Endothelial cell (in vitro differentiated cells): ENCODE measurements at regions not wholly inside any gene's neighbourhood (a gene's known extent, or its start where the extent isn't known, plus 50 kb on each side); places are given as distances from the start of the nearest gene placed in this dataset.

Experiments used
- DNase-seq: peaks from one replicate; pipeline ENCODE4 v3.0.0; 2021; ENCODE audit warnings: low spot score
- H3K27ac Mint-ChIP-seq: one replicate; pipeline ENCODE4 v1.8.0; 2021; ENCODE audit warnings: mixed read lengths, inconsistent platforms; ENCODE audit not compliant: unreplicated experiment
- H3K27me3 Mint-ChIP-seq: one replicate; pipeline ENCODE4 v1.8.0; 2021; ENCODE audit warnings: mild to moderate bottlenecking, moderate library complexity, mixed read lengths, inconsistent platforms; ENCODE audit not compliant: unreplicated experiment
- H3K36me3 Mint-ChIP-seq: one replicate; pipeline ENCODE4 v1.8.0; 2021; ENCODE audit warnings: mild to moderate bottlenecking, low read depth, mixed read lengths, inconsistent platforms; ENCODE audit not compliant: unreplicated experiment
- H3K4me1 Mint-ChIP-seq: one replicate; pipeline ENCODE4 v1.8.0; 2021; ENCODE audit warnings: mild to moderate bottlenecking, mixed read lengths, inconsistent platforms; ENCODE audit not compliant: unreplicated experiment
- H3K4me3 Mint-ChIP-seq: one replicate; pipeline ENCODE4 v1.8.0; 2021; ENCODE audit warnings: mild to moderate bottlenecking, mixed read lengths, inconsistent platforms; ENCODE audit not compliant: unreplicated experiment
- H3K9me3 Mint-ChIP-seq: one replicate; pipeline ENCODE4 v1.8.0; 2021; ENCODE audit warnings: mixed read lengths, inconsistent platforms; ENCODE audit not compliant: unreplicated experiment
- CTCF ChIP-seq: fragments of 200-600 bp; sonication (generic); IDR thresholded peaks from one replicate; pipeline ENCODE4 v1.5.0; 2021; ENCODE audit warnings: antibody characterized with exemption; ENCODE audit not compliant: unreplicated experiment

DNA sequence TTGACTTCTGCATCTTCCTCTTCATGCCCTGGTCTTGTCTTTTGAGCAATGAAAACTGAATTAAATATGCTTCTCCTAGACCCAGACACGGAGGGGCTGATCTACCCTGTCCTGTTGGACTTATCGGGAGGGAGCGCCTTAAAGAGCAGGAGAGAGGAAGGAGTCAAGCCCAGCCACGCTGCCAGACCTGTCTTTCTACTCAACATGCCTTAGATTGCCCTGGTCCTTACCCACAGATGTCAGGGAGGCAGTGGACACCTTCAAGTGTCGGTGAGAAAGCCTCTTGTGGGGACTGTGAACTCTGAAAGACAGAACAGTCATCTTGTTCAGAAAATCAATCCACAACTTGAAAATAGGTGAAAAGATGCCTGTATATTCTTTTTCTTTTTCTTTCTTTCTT, 61.8 kb downstream of the IRAG1 start:
- H3K27me3 Mint-ChIP-seq = peaks cover 2% of the 10 kb centered on the region
- no peak overlapping the region for H3K27ac Mint-ChIP-seq
- no peak for DNase-seq
- TF ChIP-seq CTCF = no peak
- no peak overlapping the region for H3K4me3 Mint-ChIP-seq
- H3K36me3 Mint-ChIP-seq = peaks cover 10% of the 10 kb centered on the region
- peaks cover 6% of the 10 kb centered on the region for H3K4me1 Mint-ChIP-seq
- H3K9me3 Mint-ChIP-seq = no peaks in the 10 kb centered on the region

DNA sequence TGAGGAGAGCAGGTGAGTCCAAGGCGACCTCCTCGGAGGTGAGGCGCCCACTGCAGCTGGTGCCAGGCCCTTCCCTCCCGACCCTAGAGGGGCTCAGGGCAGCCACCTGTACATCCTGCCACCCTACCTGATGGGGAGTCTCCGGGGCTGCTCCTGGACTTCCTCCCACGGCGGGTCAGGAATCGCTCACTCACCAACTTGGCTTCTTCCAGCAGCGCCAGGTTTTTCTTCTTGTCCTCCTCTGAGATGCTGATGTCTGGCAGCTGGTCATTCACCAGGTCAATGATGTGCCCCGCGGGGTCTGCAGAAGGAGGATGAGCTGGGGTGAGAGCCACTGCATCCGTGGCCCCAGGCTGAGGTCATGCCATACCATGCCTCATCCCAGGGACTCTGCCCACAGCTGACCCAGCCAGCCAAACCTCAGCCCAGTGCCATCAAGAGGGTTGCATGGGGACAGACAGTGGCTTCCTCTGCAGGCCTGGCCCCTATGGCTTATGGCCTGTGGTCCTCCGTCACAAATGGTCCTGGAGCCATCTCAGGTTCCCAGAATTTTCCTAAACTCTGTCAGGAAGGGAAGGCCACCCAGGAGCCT, 61.0 kb upstream of the LYVE1 start:
- no peak for DNase-seq
- TF ChIP-seq CTCF = no peak
- H3K9me3 Mint-ChIP-seq = no peaks in the 10 kb centered on the region
- no peak overlapping the region for H3K27ac Mint-ChIP-seq
- no peak overlapping the region for H3K4me3 Mint-ChIP-seq
- H3K4me1 Mint-ChIP-seq = peaks cover 12% of the 10 kb centered on the region
- peaks cover 2% of the 10 kb centered on the region for H3K27me3 Mint-ChIP-seq
- H3K36me3 Mint-ChIP-seq = peaks cover 10% of the 10 kb centered on the region

- Mint-ChIP-seq H3K9me3 (no peaks in the 10 kb centered on the region), H3K27me3 (peaks cover 3% of the 10 kb centered on the region), H3K4me3 (no peak overlapping the region), H3K27ac (no peak overlapping the region), H3K36me3 (peaks cover 10% of the 10 kb centered on the region), H3K4me1 (peaks cover 19% of the 10 kb centered on the region)
- no peak for DNase-seq
- TF ChIP-seq CTCF = no peak
Measured at GRCh38 chr11:10628508-10629236, 60.2 kb upstream of the LYVE1 start.

DNA sequence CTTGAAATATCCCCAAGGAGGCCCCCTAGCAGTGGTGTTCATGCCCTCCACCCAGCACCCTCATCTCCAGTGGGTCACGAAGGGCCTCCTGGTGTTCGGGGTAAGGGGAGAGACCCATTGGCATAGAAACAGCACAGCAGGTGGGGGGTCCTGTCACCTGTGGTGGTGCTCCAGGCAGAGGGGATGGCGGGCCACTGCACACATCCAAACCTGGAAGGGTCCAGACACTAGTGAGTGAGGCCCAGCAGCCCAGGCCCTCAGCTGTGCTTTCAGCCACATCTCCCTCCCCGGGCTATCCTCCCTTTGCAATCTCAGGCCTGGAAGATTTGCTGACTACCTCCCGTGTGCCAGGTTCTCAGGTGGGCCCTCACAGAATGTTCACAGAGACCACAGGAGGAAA, 59.4 kb upstream of the LYVE1 start:
- Mint-ChIP-seq H3K36me3 (peaks cover 10% of the 10 kb centered on the region), H3K27me3 (peaks cover 6% of the 10 kb centered on the region), H3K9me3 (no peaks in the 10 kb centered on the region), H3K4me1 (peaks cover 28% of the 10 kb centered on the region), H3K27ac (no peak overlapping the region), H3K4me3 (no peak overlapping the region)
- no peak for TF ChIP-seq CTCF
- DNase-seq = no peak

GRCh38 chr11:10627291-10627690, 58.8 kb upstream of the LYVE1 start:
- H3K9me3 Mint-ChIP-seq = no peaks in the 10 kb centered on the region
- DNase-seq = no peak
- H3K4me3 Mint-ChIP-seq = no peak overlapping the region
- peaks cover 7% of the 10 kb centered on the region for H3K27me3 Mint-ChIP-seq
- TF ChIP-seq CTCF = no peak
- H3K36me3 Mint-ChIP-seq = peaks cover 10% of the 10 kb centered on the region
- H3K4me1 Mint-ChIP-seq = peaks cover 29% of the 10 kb centered on the region
- no peak overlapping the region for H3K27ac Mint-ChIP-seq
